ENCODE measurements at regions not wholly inside any gene's neighbourhood (a gene's known extent, or its start where the extent isn't known, plus 50 kb on each side); places are given as distances from the start of the nearest gene placed in this dataset.

- ATAC-seq (no peak), DNase-seq (no peak), FAIRE-seq (no peak)
- Histone ChIP-seq H3K27me3 (no peaks in the 10 kb centered on the region), H3K36me3 (no peaks in the 10 kb centered on the region), H3K9me3 (no peaks in the 10 kb centered on the region), H3K4me3 (no peak overlapping the region), H3K27ac (no peak overlapping the region), H3K4me1 (no peaks in the 10 kb centered on the region)
- WGBS, 2 donors = 85 to 87% methylated on average over 9 of the region's 9 CpGs
- TF ChIP-seq CTCF (IDR thresholded peaks at IDR 0.05) = no peak
- intact Hi-C loops (cut with DNase I) = no loop called here
These were observed 452.1 kb upstream of the PTPRD start for GRCh38 chr9:11064909-11065308.

GRCh38 chr9:11072176-11072575 lies 459.4 kb upstream of the PTPRD start:
- intact Hi-C loops (cut with DNase I) = no loop called here
- DNase-seq = no peak
- TF ChIP-seq CTCF (IDR thresholded peaks at IDR 0.05) = no peak
- WGBS, 2 donors = 0 to 2% methylated on average over 1 of the region's 1 CpG
- no peaks in the 10 kb centered on the region for H3K9me3 ChIP-seq
- no peak for FAIRE-seq
- H3K4me3 ChIP-seq = no peak overlapping the region
- no peaks in the 10 kb centered on the region for H3K27me3 ChIP-seq
- H3K36me3 ChIP-seq = no peaks in the 10 kb centered on the region
- H3K4me1 ChIP-seq = no peaks in the 10 kb centered on the region
- no peak for ATAC-seq
- no peak overlapping the region for H3K27ac ChIP-seq

- no peak for DNase-seq
- Histone ChIP-seq H3K4me1 (peaks cover 0 to 6% (median 5%) of the 10 kb centered on the region in 3 donors), H3K9me3 (no peaks in the 10 kb centered on the region), H3K27ac (no peak overlapping the region), H3K27me3 (no peaks in the 10 kb centered on the region), H3K36me3 (no peaks in the 10 kb centered on the region), H3K4me3 (no peak overlapping the region)
- FAIRE-seq = no peak
- 95% methylated on average over 2 of the region's 2 CpGs for WGBS, 2 donors
- TF ChIP-seq CTCF (IDR thresholded peaks at IDR 0.05) = no peak
- intact Hi-C loops (cut with DNase I) = no loop called here
- ATAC-seq = no peak
These were observed 473.8 kb upstream of the PTPRD start for GRCh38 chr9:11086561-11086960.

GRCh38 chr9:11088821-11089374 lies 476.1 kb upstream of the PTPRD start:
- H3K27me3 ChIP-seq = no peaks in the 10 kb centered on the region
- no peaks in the 10 kb centered on the region for H3K9me3 ChIP-seq
- intact Hi-C loops (cut with DNase I) = no loop called here
- no peak for TF ChIP-seq CTCF (IDR thresholded peaks at IDR 0.05)
- peaks cover 0 to 4% (median 2%) of the 10 kb centered on the region in 3 donors for H3K4me1 ChIP-seq
- DNase-seq (no peak), ATAC-seq (no peak), FAIRE-seq (no peak)
- no peaks in the 10 kb centered on the region for H3K36me3 ChIP-seq
- no peak overlapping the region for H3K4me3 ChIP-seq
- WGBS, 2 donors = 53 to 60% methylated on average over 1 of the region's 1 CpG
- no peak overlapping the region for H3K27ac ChIP-seq

- intact Hi-C loops (cut with DNase I) = no loop called here
- no peaks in the 10 kb centered on the region for H3K27me3 ChIP-seq
- no peaks in the 10 kb centered on the region for H3K9me3 ChIP-seq
- H3K27ac ChIP-seq = no peak overlapping the region
- H3K4me3 ChIP-seq = no peak overlapping the region
- WGBS, 2 donors = 74 to 83% methylated on average over 1 of the region's 1 CpG
- no peaks in the 10 kb centered on the region for H3K4me1 ChIP-seq
- FAIRE-seq = no peak
- no peak for TF ChIP-seq CTCF (IDR thresholded peaks at IDR 0.05)
- no peak for ATAC-seq
- H3K36me3 ChIP-seq = no peaks in the 10 kb centered on the region
- no peak for DNase-seq
These were observed 480.2 kb upstream of the PTPRD start for GRCh38 chr9:11092974-11093373.

Measured in pancreas (tissue), 10 donors.